PC-3 (cell line): ENCODE measurements at regions not wholly inside any gene's neighbourhood (a gene's known extent, or its start where the extent isn't known, plus 50 kb on each side); places are given as distances from the start of the nearest gene placed in this dataset.

ENCODE experiments used
- EZH2 ChIP-seq: fragments of 300-600 bp; sonication (generic); IDR thresholded peaks from one replicate; pipeline ENCODE4 v1.6.1; 2017; ENCODE audit warnings: antibody characterized with exemption, mild to moderate bottlenecking, low read length; ENCODE audit not compliant: unreplicated experiment
- TF ChIP-seq, protein P1 (sequence below): fragments of 300-600 bp; sonication (generic); conservative IDR thresholded peaks from 2 replicates; pipeline ENCODE4 v1.5.1; 2017; ENCODE audit warnings: antibody characterized with exemption, low read depth, mild to moderate bottlenecking, low read length

DNA sequence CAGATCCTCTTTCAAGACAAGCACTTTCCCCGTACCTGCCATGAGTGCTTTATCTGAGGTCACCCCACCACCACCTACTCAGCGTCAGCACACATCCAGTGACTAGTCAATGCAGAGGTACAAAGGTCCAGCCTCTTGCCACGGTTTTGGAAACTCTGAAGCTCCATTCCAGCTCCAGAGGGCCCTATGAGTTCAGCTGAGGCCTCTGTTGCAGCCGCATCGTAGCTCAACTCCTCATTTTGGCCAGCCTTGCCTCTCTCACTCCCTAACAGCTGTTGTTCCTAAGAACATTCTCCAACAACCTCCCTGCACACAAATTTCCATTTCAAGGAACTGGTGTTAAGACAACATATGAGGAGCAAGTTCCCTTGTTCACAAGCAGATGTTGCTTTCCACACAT, 405.1 kb upstream of the PROK2 start:
- TF ChIP-seq, protein P1, sequence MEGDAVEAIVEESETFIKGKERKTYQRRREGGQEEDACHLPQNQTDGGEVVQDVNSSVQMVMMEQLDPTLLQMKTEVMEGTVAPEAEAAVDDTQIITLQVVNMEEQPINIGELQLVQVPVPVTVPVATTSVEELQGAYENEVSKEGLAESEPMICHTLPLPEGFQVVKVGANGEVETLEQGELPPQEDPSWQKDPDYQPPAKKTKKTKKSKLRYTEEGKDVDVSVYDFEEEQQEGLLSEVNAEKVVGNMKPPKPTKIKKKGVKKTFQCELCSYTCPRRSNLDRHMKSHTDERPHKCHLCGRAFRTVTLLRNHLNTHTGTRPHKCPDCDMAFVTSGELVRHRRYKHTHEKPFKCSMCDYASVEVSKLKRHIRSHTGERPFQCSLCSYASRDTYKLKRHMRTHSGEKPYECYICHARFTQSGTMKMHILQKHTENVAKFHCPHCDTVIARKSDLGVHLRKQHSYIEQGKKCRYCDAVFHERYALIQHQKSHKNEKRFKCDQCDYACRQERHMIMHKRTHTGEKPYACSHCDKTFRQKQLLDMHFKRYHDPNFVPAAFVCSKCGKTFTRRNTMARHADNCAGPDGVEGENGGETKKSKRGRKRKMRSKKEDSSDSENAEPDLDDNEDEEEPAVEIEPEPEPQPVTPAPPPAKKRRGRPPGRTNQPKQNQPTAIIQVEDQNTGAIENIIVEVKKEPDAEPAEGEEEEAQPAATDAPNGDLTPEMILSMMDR = no peak
- no peak for TF ChIP-seq EZH2
